Keratinocyte (primary cell): ENCODE measurements at regions not wholly inside any gene's neighbourhood (a gene's known extent, or its start where the extent isn't known, plus 50 kb on each side); places are given as distances from the start of the nearest gene placed in this dataset.

Source experiments
- CTCF ChIP-seq, 3 experiments: IDR thresholded peaks in 1 of 3; conservative IDR thresholded peaks in 1 of 3; optimal IDR thresholded peaks in 1 of 3; 2 replicates in 2 of 3; 3 replicates in 1 of 3; pipeline versions ENCODE3 to v1.5.1; 2011; ENCODE audit warnings: low read length in 3 of 3, mild to moderate bottlenecking in 3 of 3, moderate library complexity in 2 of 3, control low read depth in 1 of 3, inconsistent platforms in 1 of 3; ENCODE audit not compliant: insufficient read depth in 2 of 3; ENCODE audit errors: extremely low read depth in 1 of 3
- EZH2 ChIP-seq: IDR thresholded peaks from one replicate; pipeline ENCODE4 v1.6.1; 2012; ENCODE audit warnings: inconsistent platforms, mild to moderate bottlenecking, low read length, moderate library complexity

GRCh38 chr1:104358086-104358485, 608.4 kb downstream of the AMY1C start:
- TF ChIP-seq CTCF (optimal IDR thresholded peaks at IDR 0.05 in 1 of 3, IDR thresholded peaks at IDR 0.05 in 1 of 3, conservative IDR thresholded peaks at IDR 0.05 in 1 of 3; ENCODE audit: extremely low read depth in 1 of 3, insufficient read depth in 2 of 3, low read length in 3 of 3): no peak
- TF ChIP-seq EZH2: no peak
